COLO829 (cell line): ENCODE measurements at regions not wholly inside any gene's neighbourhood (a gene's known extent, or its start where the extent isn't known, plus 50 kb on each side); places are given as distances from the start of the nearest gene placed in this dataset.
"Not testable (repeated sequence)": the region's sequence is repeated elsewhere in the genome, so short reads cannot be mapped to it uniquely, and the experiment has no call there.

Experiments
- DNase-seq: peaks from one replicate; pipeline ENCODE4 v3.0.0; 2012; ENCODE audit warnings: low spot score

GRCh38 chr5:174489920-174490597, 234.3 kb upstream of the MSX2 start:
- DNase-seq = no peak

GRCh38 chr5:174490728-174491127, 233.7 kb upstream of the MSX2 start:
- no peak for DNase-seq

- no peak for DNase-seq
These were observed 233.1 kb upstream of the MSX2 start for GRCh38 chr5:174491265-174491664.

- no peak for DNase-seq
These were observed 232.5 kb upstream of the MSX2 start for GRCh38 chr5:174491761-174492350.

- no peak for DNase-seq
These were observed 230.9 kb upstream of the MSX2 start for GRCh38 chr5:174493530-174493929.

- not testable (repeated sequence) for DNase-seq
These were observed 226.4 kb upstream of the MSX2 start for GRCh38 chr5:174497939-174498338.

GRCh38 chr5:174498575-174498974, 225.8 kb upstream of the MSX2 start:
- DNase-seq = not testable (repeated sequence)

- no peak for DNase-seq
These were observed 223.7 kb upstream of the MSX2 start for GRCh38 chr5:174500636-174501035.

GRCh38 chr5:174501461-174502069, 222.8 kb upstream of the MSX2 start:
- DNase-seq = no peak

- no peak for DNase-seq
These were observed 221.3 kb upstream of the MSX2 start for GRCh38 chr5:174503086-174503460.

- DNase-seq = peak; percentile 77
These were observed 220.7 kb upstream of the MSX2 start for GRCh38 chr5:174503461-174504265.

- no peak for DNase-seq
These were observed 220.1 kb upstream of the MSX2 start for GRCh38 chr5:174504266-174504726.

- DNase-seq = peak; percentile 55
These were observed 218.8 kb upstream of the MSX2 start for GRCh38 chr5:174505621-174506020.

- not testable (repeated sequence) for DNase-seq
These were observed 213.5 kb upstream of the MSX2 start for GRCh38 chr5:174510782-174511453.

GRCh38 chr5:174511714-174512253, 212.6 kb upstream of the MSX2 start:
- DNase-seq = no peak

GRCh38 chr5:174514325-174514724, 210.1 kb upstream of the MSX2 start:
- no peak for DNase-seq

- no peak for DNase-seq
These were observed 209.4 kb upstream of the MSX2 start for GRCh38 chr5:174514983-174515394.

GRCh38 chr5:174516741-174517140, 207.6 kb upstream of the MSX2 start:
- no peak for DNase-seq

- DNase-seq = no peak
These were observed 205.9 kb upstream of the MSX2 start for GRCh38 chr5:174518512-174518911.

GRCh38 chr5:174520420-174521396, 203.7 kb upstream of the MSX2 start:
- DNase-seq = no peak

GRCh38 chr5:174521449-174521848, 202.9 kb upstream of the MSX2 start:
- DNase-seq = no peak
